ENCODE measurements at regions not wholly inside any gene's neighbourhood (a gene's known extent, or its start where the extent isn't known, plus 50 kb on each side); places are given as distances from the start of the nearest gene placed in this dataset.

DNA sequence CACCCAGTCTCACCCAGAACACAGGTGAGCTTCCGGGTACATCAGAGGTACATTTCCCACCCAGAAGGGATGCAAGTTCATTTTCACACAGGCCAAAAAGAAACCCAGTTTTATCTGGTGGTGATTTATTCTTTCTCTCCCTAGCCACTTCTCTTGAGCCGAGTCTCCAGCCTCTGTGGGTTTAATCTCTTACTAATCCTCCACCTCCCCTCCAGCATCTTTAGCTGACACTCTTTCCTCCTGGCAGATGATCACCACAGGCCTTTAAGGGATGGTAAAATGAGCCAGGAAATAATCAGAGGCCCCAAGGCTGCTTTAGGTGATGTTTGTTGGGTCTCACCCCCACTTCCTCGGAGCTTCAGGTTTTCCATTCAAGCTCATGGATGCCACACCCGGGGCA is 145.7 kb upstream of the DLX2 start:
- TF ChIP-seq, protein P1, sequence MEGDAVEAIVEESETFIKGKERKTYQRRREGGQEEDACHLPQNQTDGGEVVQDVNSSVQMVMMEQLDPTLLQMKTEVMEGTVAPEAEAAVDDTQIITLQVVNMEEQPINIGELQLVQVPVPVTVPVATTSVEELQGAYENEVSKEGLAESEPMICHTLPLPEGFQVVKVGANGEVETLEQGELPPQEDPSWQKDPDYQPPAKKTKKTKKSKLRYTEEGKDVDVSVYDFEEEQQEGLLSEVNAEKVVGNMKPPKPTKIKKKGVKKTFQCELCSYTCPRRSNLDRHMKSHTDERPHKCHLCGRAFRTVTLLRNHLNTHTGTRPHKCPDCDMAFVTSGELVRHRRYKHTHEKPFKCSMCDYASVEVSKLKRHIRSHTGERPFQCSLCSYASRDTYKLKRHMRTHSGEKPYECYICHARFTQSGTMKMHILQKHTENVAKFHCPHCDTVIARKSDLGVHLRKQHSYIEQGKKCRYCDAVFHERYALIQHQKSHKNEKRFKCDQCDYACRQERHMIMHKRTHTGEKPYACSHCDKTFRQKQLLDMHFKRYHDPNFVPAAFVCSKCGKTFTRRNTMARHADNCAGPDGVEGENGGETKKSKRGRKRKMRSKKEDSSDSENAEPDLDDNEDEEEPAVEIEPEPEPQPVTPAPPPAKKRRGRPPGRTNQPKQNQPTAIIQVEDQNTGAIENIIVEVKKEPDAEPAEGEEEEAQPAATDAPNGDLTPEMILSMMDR (IDR thresholded peaks at IDR 0.05): no peak
- no peak for TF ChIP-seq POLR2A (IDR thresholded peaks at IDR 0.05; ENCODE audit: low read depth)
